ENCODE measurements at regions not wholly inside any gene's neighbourhood (a gene's known extent, or its start where the extent isn't known, plus 50 kb on each side); places are given as distances from the start of the nearest gene placed in this dataset.
A peak's percentile ranks its signal among the peaks of the same experiment; 100 is the strongest.
"Not testable (repeated sequence)": the region's sequence is repeated elsewhere in the genome, so short reads cannot be mapped to it uniquely, and the experiment has no call there.

GRCh38 chr2:40666398-40666797 is 214.5 kb upstream of the SLC8A1 start:
- no peak overlapping the region for H3K27ac Mint-ChIP-seq
- H3K27me3 Mint-ChIP-seq (ENCODE audit: low read depth) = no peaks in the 10 kb centered on the region
- H3K36me3 Mint-ChIP-seq (ENCODE audit: insufficient read depth in 2 of 2) = no peaks in the 10 kb centered on the region
- no peaks in the 10 kb centered on the region for H3K9me3 Mint-ChIP-seq
- no peaks in the 10 kb centered on the region for H3K4me1 Mint-ChIP-seq (ENCODE audit: low read depth)
- H3K4me3 Mint-ChIP-seq = no peak overlapping the region
- DNase-seq = no peak
- no peak for ATAC-seq (replicated peaks in 1 of 2)

- Mint-ChIP-seq H3K27me3 (ENCODE audit: low read depth) (no peaks in the 10 kb centered on the region), H3K36me3 (ENCODE audit: insufficient read depth in 2 of 2) (no peaks in the 10 kb centered on the region), H3K4me1 (ENCODE audit: low read depth) (no peaks in the 10 kb centered on the region), H3K4me3 (no peak overlapping the region), H3K9me3 (no peaks in the 10 kb centered on the region), H3K27ac (no peak overlapping the region)
- DNase-seq (no peak), ATAC-seq (replicated peaks in 1 of 2) (no peak)
Observed at GRCh38 chr2:40668425-40668824, 216.5 kb upstream of the SLC8A1 start.

GRCh38 chr2:40676134-40676790 is 224.4 kb upstream of the SLC8A1 start:
- not testable (repeated sequence) for ATAC-seq (replicated peaks in 1 of 2); H3K9me3 Mint-ChIP-seq

GRCh38 chr2:40680547-40680946 is 228.7 kb upstream of the SLC8A1 start:
- Mint-ChIP-seq H3K36me3 (ENCODE audit: insufficient read depth in 2 of 2) (peaks cover 2 to 3% of the 10 kb centered on the region in 2 donors), H3K27me3 (ENCODE audit: low read depth) (peaks cover 6% of the 10 kb centered on the region), H3K4me1 (ENCODE audit: low read depth) (no peaks in the 10 kb centered on the region), H3K4me3 (no peak overlapping the region), H3K9me3 (peaks cover 7 to 15% of the 10 kb centered on the region in 2 donors), H3K27ac (no peak overlapping the region)
- ATAC-seq (replicated peaks in 1 of 2) = peak; percentile 52 to 68
- no peak for DNase-seq

More at GRCh38 chr2:40676134-40676790, 224.4 kb upstream of the SLC8A1 start:
- H3K27ac Mint-ChIP-seq; H3K36me3 Mint-ChIP-seq (ENCODE audit: insufficient read depth in 2 of 2); DNase-seq; H3K4me3 Mint-ChIP-seq; H3K27me3 Mint-ChIP-seq (ENCODE audit: low read depth); H3K4me1 Mint-ChIP-seq (ENCODE audit: low read depth): not testable (repeated sequence)

- Mint-ChIP-seq H3K36me3 (ENCODE audit: insufficient read depth in 2 of 2) (no peaks in the 10 kb centered on the region), H3K9me3 (peaks cover 11 to 13% of the 10 kb centered on the region in 2 donors)
Observed at GRCh38 chr2:40690036-40690435, 238.1 kb upstream of the SLC8A1 start.

GRCh38 chr2:40690525-40690924 is 238.6 kb upstream of the SLC8A1 start:
- Mint-ChIP-seq H3K27me3 (ENCODE audit: low read depth) (no peaks in the 10 kb centered on the region), H3K27ac (no peak overlapping the region), H3K36me3 (ENCODE audit: insufficient read depth in 2 of 2) (no peaks in the 10 kb centered on the region), H3K9me3 (peaks cover 11 to 14% of the 10 kb centered on the region in 2 donors), H3K4me3 (no peak overlapping the region), H3K4me1 (ENCODE audit: low read depth) (peaks cover 3% of the 10 kb centered on the region)
- no peak for ATAC-seq (replicated peaks in 1 of 2)
- DNase-seq = no peak

More at GRCh38 chr2:40690036-40690435, 238.1 kb upstream of the SLC8A1 start:
- no peak for DNase-seq
- H3K4me3 Mint-ChIP-seq = no peak overlapping the region
- H3K4me1 Mint-ChIP-seq (ENCODE audit: low read depth) = peaks cover 3% of the 10 kb centered on the region
- H3K27ac Mint-ChIP-seq = no peak overlapping the region
- H3K27me3 Mint-ChIP-seq (ENCODE audit: low read depth) = no peaks in the 10 kb centered on the region
- no peak for ATAC-seq (replicated peaks in 1 of 2)

- H3K36me3 Mint-ChIP-seq (ENCODE audit: insufficient read depth in 2 of 2) = no peaks in the 10 kb centered on the region
- ATAC-seq (replicated peaks in 1 of 2) (no peak), DNase-seq (no peak)
- H3K4me3 Mint-ChIP-seq = no peak overlapping the region
- H3K4me1 Mint-ChIP-seq (ENCODE audit: low read depth) = no peaks in the 10 kb centered on the region
- H3K27ac Mint-ChIP-seq = no peak overlapping the region
- no peaks in the 10 kb centered on the region for H3K27me3 Mint-ChIP-seq (ENCODE audit: low read depth)
- peaks cover 3% of the 10 kb centered on the region in 2 donors for H3K9me3 Mint-ChIP-seq
Observed at GRCh38 chr2:40700231-40700954, 248.5 kb upstream of the SLC8A1 start.

- ATAC-seq (replicated peaks in 1 of 2); H3K4me1 Mint-ChIP-seq (ENCODE audit: low read depth); H3K36me3 Mint-ChIP-seq (ENCODE audit: insufficient read depth in 2 of 2); H3K27me3 Mint-ChIP-seq (ENCODE audit: low read depth); H3K4me3 Mint-ChIP-seq; H3K9me3 Mint-ChIP-seq; DNase-seq; H3K27ac Mint-ChIP-seq: not testable (repeated sequence)
Observed at GRCh38 chr2:40712197-40712894, 260.5 kb upstream of the SLC8A1 start.

GRCh38 chr2:40716879-40717278 is 265.0 kb upstream of the SLC8A1 start:
- ATAC-seq (replicated peaks in 1 of 2) (no peak), DNase-seq (no peak)
- no peaks in the 10 kb centered on the region for H3K36me3 Mint-ChIP-seq (ENCODE audit: insufficient read depth in 2 of 2)
- H3K4me1 Mint-ChIP-seq (ENCODE audit: low read depth) = no peaks in the 10 kb centered on the region
- no peak overlapping the region for H3K4me3 Mint-ChIP-seq
- H3K9me3 Mint-ChIP-seq = peaks cover 0 to 2% of the 10 kb centered on the region in 2 donors
- no peaks in the 10 kb centered on the region for H3K27me3 Mint-ChIP-seq (ENCODE audit: low read depth)
- no peak overlapping the region for H3K27ac Mint-ChIP-seq

GRCh38 chr2:40719414-40719813 is 267.5 kb upstream of the SLC8A1 start:
- peaks cover 0 to 2% of the 10 kb centered on the region in 2 donors for H3K9me3 Mint-ChIP-seq
- no peak overlapping the region for H3K27ac Mint-ChIP-seq
- no peak for DNase-seq
- no peaks in the 10 kb centered on the region for H3K4me1 Mint-ChIP-seq (ENCODE audit: low read depth)
- no peak overlapping the region for H3K4me3 Mint-ChIP-seq
- no peaks in the 10 kb centered on the region for H3K27me3 Mint-ChIP-seq (ENCODE audit: low read depth)
- no peaks in the 10 kb centered on the region for H3K36me3 Mint-ChIP-seq (ENCODE audit: insufficient read depth in 2 of 2)
- no peak for ATAC-seq (replicated peaks in 1 of 2)

GRCh38 chr2:40721595-40721994 is 269.7 kb upstream of the SLC8A1 start:
- Mint-ChIP-seq H3K36me3 (ENCODE audit: insufficient read depth in 2 of 2) (no peaks in the 10 kb centered on the region), H3K27ac (no peak overlapping the region), H3K9me3 (no peaks in the 10 kb centered on the region), H3K4me3 (no peak overlapping the region), H3K4me1 (ENCODE audit: low read depth) (no peaks in the 10 kb centered on the region), H3K27me3 (ENCODE audit: low read depth) (no peaks in the 10 kb centered on the region)
- no peak for DNase-seq
- ATAC-seq (replicated peaks in 1 of 2) = no peak

- H3K4me1 Mint-ChIP-seq (ENCODE audit: low read depth) = no peaks in the 10 kb centered on the region
- H3K27me3 Mint-ChIP-seq (ENCODE audit: low read depth) = no peaks in the 10 kb centered on the region
- DNase-seq (no peak), ATAC-seq (replicated peaks in 1 of 2) (no peak)
- H3K27ac Mint-ChIP-seq = no peak overlapping the region
- no peaks in the 10 kb centered on the region for H3K36me3 Mint-ChIP-seq (ENCODE audit: insufficient read depth in 2 of 2)
- H3K4me3 Mint-ChIP-seq = no peak overlapping the region
- H3K9me3 Mint-ChIP-seq = peaks cover 0 to 2% of the 10 kb centered on the region in 2 donors
Observed at GRCh38 chr2:40723194-40723593, 271.3 kb upstream of the SLC8A1 start.

GRCh38 chr2:40725040-40725439 is 273.1 kb upstream of the SLC8A1 start:
- Mint-ChIP-seq H3K4me1 (ENCODE audit: low read depth) (no peaks in the 10 kb centered on the region), H3K36me3 (ENCODE audit: insufficient read depth in 2 of 2) (no peaks in the 10 kb centered on the region), H3K4me3 (no peak overlapping the region), H3K27me3 (ENCODE audit: low read depth) (no peaks in the 10 kb centered on the region), H3K9me3 (peaks cover 0 to 2% of the 10 kb centered on the region in 2 donors), H3K27ac (no peak overlapping the region)
- DNase-seq = no peak
- no peak for ATAC-seq (replicated peaks in 1 of 2)

Data from activated T-cell treated with anti-CD3 and anti-CD28 coated beads, Interleukin-2, amount 50 U/mL, for 72 hours (primary cell).